Suppressor macrophage treated with lipopolysaccharide for 1 hour (primary cell): ENCODE measurements at regions not wholly inside any gene's neighbourhood (a gene's known extent, or its start where the extent isn't known, plus 50 kb on each side); places are given as distances from the start of the nearest gene placed in this dataset.

ENCODE experiments used
- DNase-seq, 3 donors: peaks; one replicate each; pipeline ENCODE4 v3.0.0-alpha.2; 2020 to 2022

DNA sequence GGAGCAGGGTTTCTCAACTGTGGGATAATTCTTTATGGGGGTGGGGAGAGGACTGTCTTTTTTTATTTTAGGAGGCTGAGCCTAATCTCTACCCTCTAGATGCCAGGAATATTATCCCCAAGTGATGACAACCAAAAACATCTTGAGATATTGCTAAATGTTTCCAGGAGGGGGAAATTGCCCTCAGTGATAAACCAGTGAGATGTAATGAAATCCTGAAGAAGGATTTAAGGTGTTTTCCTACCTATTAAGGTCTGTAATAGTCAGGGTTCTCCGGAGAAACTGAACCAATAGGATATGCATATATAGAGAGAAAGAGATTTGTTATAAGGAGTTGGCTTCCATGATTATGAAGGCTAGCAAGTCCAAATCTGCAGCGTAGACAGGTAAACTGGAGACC lies 208.3 kb upstream of the MIR17HG start:
- no peak for DNase-seq

DNA sequence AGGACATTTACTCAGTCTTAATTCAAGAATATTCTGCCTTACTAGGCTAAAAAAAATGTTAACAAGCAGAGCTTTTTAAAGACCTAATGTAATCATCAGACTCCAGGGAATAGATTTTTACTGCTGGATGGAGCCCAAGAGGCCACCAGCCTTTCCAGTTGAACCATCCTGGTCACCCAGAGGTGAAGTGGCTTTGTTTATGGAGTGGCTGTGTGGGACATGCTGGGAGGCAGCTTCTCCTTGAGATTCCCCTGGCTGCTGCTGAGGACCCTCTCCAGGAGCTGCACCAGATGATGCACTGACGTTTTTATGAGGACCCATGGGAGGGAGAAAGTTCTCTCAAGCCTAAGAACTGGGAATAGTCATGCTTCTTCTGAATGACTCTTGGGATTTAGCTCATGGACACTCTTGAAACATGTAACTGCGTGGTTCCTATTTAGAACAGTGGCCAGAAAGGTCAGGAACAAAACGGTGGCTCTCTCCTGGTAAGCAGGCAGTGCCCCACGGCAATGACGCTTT lies 205.9 kb upstream of the MIR17HG start:
- DNase-seq, result no peak

DNA sequence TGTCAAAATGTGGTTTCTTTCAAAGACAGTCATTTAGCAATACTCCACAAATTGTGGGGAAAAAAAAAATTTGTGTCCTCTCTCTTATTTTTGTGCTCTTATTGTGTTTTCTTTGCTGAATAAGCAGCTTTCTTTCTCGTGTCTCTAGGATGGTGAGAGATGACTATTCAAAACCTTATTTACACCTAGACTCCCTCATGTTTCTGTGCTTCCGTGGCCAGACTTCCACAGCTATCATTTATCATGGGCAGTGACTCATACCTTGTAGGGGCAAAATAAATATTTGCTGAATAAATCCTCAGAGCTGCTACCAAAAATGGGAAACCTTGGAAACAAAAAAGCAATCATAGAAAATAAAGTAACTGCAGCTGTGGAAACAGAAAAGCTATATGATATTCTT lies 204.9 kb upstream of the MIR17HG start:
- DNase-seq, result peak in 1 of 3 donors; percentile 32

DNA sequence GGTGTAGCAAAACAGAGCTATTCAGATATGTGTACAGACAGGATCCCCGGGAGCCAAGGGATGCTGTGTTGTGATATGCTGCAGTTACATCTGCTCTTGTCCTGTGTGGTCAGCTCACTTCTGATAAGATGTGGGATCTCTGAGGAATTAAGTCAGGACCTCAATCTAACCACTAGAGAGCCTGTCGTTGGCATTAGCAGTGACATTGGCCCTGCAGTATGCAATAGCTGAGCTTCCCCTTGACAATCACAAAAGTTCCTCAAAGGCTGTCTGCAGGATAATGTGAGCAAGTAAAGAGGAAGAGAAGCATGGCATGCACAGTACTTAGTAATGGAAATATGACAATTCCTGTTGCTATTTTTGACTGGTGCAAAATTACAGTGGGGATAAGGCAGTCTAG lies 203.4 kb upstream of the MIR17HG start:
- peak; percentile 71 to 84 (median 84) for DNase-seq

DNA sequence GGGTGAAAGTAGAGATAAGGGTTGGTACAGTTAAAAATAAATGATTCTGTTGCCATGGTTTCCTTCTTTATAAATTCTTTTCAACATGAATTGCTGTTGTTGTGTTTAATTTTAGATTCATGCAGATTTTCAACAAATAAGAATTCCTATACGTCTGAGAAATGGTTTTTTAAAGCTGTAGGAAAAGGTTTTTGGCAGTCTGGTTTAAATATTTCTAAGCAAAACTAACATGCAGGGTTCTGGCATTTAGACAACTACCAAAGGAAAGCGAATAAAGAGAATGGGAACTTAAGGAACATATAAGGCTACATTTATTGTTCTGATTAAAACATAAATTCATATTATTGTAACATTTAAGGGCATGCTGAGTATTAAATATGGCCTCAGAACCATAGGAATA lies 203.0 kb upstream of the MIR17HG start:
- no peak for DNase-seq

DNA sequence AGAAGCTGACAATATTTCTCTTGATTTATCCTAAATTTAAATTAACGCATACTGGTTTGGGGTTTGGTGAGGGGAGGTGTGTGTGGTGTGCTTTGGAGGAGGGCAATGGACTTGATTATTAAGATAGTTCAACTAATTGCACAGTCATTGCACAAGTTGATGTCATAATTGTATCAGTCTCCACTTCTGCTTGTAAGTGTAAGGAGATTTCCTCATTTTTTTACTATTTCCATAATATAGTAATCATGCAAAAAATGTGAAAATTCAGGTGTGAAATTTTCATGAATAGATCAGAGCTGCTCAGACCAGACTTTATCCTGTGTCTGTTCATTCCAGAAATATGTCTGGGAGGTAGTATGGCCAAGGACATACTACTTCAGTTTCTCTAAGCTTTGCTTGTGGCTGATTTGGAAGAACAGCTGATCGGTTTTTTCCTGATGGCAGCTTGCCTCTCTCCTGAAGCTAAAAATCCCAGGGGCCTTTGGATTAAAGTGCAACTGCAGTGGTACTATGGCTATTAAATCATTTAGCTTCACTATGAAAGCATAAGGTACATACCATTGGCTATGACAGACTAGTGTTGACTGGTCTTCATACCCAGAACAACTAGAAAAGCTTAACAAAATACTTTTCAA lies 201.8 kb upstream of the MIR17HG start:
- peak; percentile 19 to 71 (median 68) for DNase-seq

DNA sequence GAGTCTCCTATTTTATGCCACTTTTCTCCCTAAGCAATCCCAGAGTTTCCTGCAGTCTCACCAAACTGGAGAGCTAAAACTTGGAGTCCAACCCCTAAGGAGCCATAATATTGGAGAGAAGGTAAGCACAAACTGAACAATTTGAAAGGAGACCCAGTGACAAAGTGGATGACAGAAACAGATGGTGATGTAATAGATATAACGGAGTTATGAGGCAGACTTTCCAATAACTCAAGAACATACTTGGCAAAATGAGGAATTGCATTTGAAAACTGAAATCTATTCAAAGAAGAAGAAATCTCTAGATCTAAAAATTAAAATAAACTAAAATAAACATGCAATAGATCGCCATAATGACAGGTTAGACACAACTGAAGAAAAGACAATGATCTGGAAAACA lies 200.9 kb upstream of the MIR17HG start:
- DNase-seq, result peak; percentile 37 to 72 (median 59)

DNA sequence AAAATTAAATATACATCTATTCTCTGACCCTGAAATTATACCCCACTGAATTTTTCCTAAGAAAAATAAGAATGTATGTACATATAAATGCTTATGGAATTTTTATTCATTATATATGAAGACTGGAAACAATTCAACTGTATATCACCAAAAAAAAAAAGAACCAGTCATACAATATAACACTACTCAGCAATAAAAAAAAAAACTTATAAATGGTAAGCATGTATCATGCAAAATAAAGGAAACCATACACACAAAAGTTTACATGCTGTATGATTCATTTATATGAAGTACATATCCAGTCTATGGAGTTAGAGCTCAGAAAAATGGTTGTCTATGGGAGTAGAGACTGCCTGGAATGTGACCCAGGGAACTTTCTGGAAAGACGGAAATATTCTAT lies 199.4 kb upstream of the MIR17HG start:
- DNase-seq, result no peak

DNA sequence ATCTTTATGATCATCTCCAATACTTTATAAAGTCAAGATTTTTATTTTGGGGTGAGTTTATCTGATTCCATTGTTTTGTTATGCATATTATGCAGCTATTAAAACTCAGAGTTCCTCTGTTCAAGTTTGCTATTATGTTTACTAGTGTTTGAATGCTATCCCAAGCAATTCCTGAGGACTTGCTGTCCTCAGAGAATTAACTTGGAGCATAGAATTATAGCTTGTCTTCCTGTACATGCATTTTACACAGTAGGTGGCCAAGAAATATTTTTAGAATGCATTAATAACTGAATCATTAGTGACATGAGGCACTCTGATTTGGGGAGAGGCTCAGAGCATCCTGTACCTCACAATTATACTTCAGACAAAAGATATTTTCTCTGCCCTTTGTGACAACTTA lies 195.6 kb upstream of the MIR17HG start:
- no peak for DNase-seq

DNA sequence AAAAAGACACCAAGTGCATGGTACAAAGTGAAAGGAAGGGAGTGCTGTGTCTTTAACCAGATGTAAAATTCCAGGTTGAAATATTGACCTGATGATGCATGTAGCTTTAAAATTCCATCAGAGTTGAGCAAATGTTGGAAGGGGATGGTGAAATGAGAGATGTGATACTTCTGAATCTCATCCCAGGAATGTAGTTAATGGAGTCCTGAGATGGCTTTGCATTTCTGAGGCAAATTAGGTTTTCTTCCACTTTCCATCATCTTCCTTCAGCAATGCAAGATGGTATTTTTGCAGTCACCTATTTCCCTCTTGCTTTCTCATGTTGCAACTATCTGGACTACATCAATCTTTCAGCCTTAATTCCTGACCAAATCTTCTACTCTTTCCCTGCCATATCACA lies 194.1 kb upstream of the MIR17HG start:
- no peak for DNase-seq

DNA sequence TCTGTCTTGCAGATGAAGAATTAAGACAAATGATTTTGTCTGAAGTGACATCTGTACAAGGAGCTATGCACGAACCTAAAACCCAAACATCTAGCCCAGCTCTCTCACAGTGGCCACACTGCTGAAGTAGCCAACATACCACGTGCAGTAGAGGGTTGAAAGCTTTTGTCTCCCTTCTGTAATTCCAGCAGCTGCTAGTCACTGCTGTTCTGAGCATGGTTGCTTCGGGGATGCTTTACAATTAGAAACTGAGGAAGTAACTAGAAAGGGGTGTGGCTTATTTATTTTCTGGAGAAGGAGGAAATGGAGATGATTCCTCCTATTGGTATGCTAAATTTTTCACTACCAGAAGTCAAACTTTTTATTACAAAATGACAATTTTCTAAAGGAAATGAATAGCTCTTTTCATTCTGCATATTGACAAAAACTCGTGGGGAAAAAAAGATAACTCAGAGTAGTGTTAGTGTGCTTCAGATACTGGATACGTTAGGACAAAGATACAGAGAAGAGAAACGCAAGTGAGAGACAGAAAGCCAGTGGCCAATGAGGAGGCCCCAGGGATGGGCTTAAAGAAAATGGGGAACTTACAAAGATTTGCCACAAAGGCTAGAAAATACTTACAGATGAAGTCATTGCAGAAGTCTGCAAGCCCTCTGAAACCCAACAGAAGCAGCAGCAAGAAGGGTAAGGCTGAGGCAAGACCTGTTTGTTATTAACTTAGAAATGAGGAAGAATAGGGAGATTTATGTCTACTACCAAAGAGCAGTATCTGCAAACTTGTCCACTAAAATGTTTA lies 192.7 kb upstream of the MIR17HG start:
- peak; percentile 84 to 91 (median 88) for DNase-seq

DNA sequence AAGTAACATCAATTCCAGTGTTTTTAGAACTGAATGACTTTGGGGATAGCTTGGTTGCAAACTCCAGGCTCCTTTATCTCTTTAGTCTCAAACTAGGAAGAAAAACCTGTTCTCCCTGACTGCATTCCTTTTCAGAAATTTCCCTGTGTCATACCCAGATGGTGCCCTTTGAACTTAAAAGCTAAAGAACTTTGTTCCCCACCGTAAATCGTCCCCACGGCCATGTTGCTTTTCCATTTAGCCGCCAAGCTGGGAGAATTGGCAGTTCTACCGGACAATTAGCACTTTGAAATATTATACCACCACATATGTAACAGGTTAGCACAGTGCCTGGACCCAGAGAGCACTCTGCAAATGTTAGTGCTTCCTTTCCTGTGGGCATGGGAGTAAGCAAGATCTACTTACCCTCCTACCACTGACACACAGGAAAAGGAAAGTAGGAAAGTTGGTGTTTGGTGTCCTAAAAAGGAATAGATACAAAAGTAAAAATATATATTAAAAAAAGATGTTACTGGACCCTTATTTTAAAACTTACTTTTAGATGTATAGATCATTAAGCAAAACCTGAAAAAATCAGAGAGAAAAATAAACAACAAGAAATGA lies 191.9 kb upstream of the MIR17HG start:
- DNase-seq, result no peak

DNA sequence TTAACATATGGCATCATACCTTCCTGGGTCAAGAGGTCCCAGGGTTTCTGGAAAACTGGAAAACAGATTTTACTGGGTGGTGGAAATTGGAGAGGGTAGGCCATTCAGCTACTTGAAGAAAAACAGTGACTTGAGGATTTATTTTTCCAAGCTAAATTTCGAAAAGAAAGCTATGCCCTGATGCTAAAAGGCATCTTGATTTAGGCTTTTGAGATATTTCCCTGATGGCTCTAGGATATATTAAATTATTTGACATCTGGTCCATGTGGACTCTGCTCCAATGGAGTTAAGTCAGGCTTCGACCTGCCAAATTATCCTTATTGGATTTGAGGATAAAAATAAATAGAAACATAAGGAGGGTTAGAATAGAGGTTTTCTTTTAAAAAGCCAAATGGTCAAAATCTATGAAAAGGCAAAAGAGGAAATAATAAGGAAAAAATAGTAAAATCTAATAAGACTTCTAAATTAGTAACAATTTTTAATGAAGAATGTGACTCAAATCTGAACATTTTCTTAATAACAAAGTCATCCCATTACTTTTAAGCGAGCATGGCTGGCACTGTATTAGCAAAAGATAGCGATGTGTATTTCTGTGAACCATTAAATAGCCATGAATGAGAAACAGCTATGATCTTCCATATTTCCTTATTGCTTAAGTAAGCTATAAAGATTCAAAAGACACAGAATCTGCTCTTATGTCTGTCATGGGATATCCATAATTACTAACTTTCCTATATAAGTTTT lies 190.0 kb upstream of the MIR17HG start:
- DNase-seq, result no peak

DNA sequence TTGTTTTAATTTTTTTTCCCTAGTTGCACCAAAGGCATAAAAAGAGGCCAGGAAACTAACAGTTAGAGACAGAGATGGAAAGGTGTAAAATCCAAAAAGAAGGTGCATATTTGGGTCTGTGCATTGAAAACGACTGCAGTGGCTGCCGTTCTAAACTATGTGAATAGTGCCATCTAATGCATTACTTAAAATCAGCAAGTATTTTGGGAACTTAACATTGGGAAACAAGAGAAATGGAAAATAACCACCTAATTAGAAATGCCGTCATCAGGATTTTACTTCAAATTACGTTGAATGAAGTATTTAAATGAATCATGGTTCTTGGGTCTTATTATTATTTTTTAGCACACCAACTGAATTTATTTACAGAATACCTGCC lies 189.5 kb upstream of the MIR17HG start:
- peak; percentile 47 to 79 (median 60) for DNase-seq

DNA sequence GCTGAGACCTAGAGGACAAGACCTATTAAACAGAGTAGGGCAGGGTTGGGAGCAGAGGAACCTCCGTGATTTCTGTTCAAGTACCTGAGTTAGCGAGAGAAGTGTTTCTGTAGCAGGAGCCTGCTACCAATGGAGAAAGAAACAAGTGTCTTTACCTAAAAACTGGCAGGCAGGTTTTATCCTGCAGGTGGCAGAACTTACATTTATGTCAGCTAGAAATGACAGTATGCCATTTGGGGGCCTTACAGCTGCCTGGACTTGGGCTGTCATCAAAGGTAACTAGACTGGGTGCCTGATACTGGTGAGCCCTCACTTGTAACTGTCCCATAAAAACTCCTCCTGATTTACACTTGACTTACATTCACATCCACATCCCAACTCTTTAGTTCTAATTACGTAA lies 185.3 kb upstream of the MIR17HG start:
- no peak for DNase-seq

DNA sequence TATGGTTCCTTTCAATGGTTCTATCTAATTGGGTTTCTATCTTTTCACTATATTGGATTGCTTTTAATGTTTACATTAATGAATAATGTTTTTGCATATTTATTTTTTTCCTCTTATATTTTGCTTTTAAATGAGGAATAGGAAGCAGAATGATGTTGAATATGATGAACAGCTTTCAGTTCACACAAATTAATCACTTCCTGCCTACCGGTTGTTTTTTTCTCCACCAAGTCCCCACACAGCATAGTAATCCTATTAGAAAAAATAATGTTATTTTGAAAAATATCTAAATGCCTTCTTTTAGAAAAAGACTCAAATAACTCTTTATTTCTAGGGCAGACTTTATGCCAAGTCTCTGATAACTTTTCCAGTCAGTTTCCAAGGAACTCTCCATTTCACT lies 184.9 kb upstream of the MIR17HG start:
- no peak for DNase-seq

DNA sequence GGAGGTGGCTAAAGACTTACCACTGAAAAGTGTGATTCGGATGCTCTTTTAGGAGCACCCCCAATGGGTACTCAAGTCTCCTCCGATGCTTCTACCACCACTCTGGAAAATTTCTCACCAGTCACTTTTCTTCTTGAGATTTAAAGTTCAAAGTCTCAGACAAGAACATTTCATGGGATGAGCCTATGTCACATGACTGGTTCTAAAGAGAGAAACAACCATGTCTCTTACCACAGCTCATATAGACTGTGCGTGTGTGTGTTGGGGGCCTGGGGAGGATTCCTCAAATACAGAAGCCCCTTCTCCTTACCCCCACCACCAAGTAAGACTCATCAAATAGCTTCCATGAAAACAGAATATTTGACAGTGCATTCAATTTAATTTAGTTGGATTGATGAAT lies 181.7 kb upstream of the MIR17HG start:
- DNase-seq, result no peak

DNA sequence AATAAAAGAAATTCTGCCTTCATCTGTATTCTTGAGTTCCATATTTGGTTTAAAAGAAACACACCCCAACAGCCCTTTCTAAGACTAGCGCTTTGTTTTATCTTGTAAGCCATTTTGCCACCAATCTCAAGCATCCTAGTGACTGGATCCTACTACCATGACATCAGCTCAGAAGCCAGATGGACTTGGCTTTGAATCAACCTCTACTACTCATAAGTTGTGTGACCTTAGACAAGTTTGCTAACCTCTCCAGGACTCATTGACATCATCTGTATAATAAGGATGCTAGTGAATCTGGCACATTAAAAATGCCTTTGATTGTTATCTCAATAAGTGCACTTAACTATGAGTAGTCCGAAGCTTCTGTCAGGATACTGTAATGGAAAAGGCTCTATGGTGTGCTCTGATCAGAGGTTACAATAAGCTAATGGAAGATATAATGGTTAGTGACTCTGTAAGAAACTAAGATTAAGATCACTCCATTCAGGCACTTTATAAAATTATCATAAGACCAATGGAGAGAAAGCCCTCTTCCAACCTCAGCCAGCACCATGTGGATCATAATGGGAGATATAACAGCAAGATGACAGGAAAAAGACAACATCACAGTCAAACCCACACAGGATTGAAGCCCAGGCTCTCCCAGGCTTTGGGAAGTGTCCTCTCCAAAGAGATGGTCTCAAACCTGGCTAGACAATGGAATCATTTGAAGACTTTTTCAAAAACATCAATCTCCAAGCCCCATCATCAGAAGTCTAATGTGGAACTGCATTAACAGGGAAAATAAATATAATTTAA lies 180.6 kb upstream of the MIR17HG start:
- DNase-seq, result no peak

DNA sequence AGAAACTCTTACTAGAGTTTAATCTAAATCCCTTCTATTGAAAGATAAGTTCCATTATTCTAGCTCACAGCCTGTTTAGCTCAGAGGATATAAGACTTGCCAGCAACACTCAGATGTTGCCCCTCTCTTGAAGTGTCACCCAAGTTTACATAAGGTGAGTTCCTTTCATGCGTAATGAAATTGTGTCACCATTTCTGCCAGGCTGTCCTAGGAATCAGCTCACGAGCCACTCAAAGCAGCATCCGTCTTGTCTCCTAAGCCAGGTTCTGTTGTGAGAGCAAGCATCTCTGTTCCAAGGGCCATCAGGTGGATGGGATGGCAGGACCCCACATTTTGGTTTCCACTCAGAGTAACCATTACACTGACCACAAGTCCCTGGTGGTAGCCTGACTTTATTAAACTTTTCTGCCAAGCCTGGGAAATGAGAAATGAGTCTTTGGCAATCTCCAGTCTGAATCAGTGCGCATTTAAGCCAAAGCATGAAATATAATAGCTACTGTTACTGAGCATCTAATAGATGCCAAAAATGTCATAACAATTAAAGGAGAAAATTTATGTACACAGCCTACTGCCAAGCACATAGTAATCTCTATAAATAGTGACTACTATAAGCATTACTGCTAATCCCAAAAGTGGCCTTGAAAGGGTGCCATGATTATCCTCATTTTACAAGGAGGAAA lies 179.6 kb upstream of the MIR17HG start:
- DNase-seq, result no peak

DNA sequence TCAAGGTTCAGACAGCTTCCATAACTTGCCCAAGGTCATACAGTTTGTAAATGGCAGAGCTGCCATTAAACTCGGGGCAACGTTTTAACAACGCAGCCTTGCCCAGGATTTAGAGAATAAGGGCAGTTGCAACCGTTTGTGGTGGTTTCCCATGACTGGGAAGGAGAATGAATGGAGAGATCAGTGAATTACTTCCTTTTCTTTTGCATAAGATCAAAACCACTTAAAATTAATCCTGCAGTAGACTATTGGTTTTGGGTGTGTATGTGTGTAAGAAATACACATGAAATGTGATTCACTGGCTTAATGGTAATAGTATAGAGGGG lies 179.1 kb upstream of the MIR17HG start:
- DNase-seq, result no peak

DNA sequence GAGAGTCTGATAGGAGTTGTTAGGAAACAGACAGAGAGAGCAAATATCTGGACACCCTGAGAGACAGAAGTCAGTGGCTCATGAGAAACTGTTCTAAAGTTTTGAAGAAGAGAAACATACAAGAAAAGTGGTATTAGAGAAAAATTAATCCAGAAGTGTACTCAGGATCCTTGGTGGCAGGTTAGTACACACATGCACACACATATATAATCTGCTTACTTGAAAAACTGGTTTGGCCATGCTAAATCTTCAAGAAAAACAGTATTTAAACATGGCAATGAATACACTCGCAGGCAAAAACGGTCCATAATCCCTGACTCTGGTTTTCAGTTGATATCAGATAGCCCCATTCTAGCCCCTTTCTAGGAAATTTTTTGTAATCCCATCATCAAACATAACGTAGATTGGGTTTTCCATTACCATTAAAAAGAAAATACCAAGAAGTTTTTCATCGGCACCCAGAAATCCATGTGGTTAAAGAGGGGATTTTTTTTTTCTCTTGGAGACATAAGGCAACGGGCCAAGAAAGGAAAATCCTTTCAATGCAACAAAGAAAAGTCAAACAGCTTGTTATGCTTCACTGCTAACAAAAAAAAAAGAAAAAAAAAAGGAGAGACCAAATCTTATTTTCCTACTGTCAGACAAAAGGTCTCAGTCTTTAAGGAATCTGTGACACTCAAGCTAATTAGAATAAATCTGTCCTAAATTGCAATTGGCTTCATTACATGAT lies 178.0 kb upstream of the MIR17HG start:
- no peak for DNase-seq
